HepG2 (cell line): ENCODE measurements at regions not wholly inside any gene's neighbourhood (a gene's known extent, or its start where the extent isn't known, plus 50 kb on each side); places are given as distances from the start of the nearest gene placed in this dataset.

Source experiments
- HNRNPLL ChIP-seq: fragments of 200-400 bp; formaldehyde crosslinking; IDR thresholded peaks from 2 replicates; pipeline ENCODE4 v1.6.1; 2017; ENCODE audit warnings: mild to moderate bottlenecking, low read depth, low read length; ENCODE audit not compliant: poor library complexity, severe bottlenecking
- KLF13 ChIP-seq: sonication (generic); formaldehyde crosslinking; IDR thresholded peaks from 2 replicates; pipeline ENCODE4 v1.4.0; 2020; ENCODE audit warnings: mild to moderate bottlenecking, missing genetic modification reagents
- NFYB ChIP-seq: sonication (generic); formaldehyde crosslinking; IDR thresholded peaks from 2 replicates; pipeline ENCODE4 v1.4.0; 2020; ENCODE audit warnings: missing genetic modification reagents
- RORA ChIP-seq: sonication (generic); formaldehyde crosslinking; IDR thresholded peaks from 2 replicates; pipeline ENCODE4 v1.5.0; 2020; ENCODE audit warnings: mild to moderate bottlenecking, missing genetic modification reagents, moderate library complexity
- SCMH1 ChIP-seq: sonication (generic); formaldehyde crosslinking; IDR thresholded peaks from 2 replicates; pipeline ENCODE4 v1.9.0; 2021; ENCODE audit warnings: missing genetic modification reagents, mild to moderate bottlenecking, borderline replicate concordance
- SMC3 ChIP-seq: IDR thresholded peaks from 2 replicates; pipeline ENCODE4 v1.6.1; 2011; ENCODE audit warnings: low read length, improper control_type of control experiment
- ZKSCAN8 ChIP-seq: IDR thresholded peaks from 2 replicates; pipeline ENCODE4 v1.6.1; 2016; ENCODE audit warnings: borderline replicate concordance, missing genetic modification reagents, missing compliant biosample characterization
- ZNF329 ChIP-seq: sonication (generic); formaldehyde crosslinking; IDR thresholded peaks from 2 replicates; pipeline ENCODE4 v1.9.0; 2021; ENCODE audit warnings: low read depth, mild to moderate bottlenecking, missing genetic modification reagents
- ZNF816 ChIP-seq: sonication (generic); formaldehyde crosslinking; IDR thresholded peaks from 2 replicates; pipeline ENCODE4 v1.8.0; 2022; ENCODE audit warnings: missing genetic modification reagents, mild to moderate bottlenecking, borderline replicate concordance
- ZNF883 ChIP-seq: sonication (generic); formaldehyde crosslinking; IDR thresholded peaks from 2 replicates; pipeline ENCODE4 v1.5.1; 2020; ENCODE audit warnings: mild to moderate bottlenecking, missing genetic modification reagents; ENCODE audit errors: not compliant biosample characterization

- TF ChIP-seq SMC3 (no peak), ZNF883 (no peak), ZNF329 (no peak), SCMH1 (CRISPR knock-in tag) (no peak), NFYB (CRISPR knock-in tag) (no peak), HNRNPLL (no peak), ZNF816 (CRISPR knock-in tag) (no peak), ZKSCAN8 (CRISPR knock-in tag) (no peak), KLF13 (CRISPR knock-in tag) (no peak), RORA (CRISPR knock-in tag) (no peak)
These were observed 65.5 kb upstream of the HGFAC start for GRCh38 chr4:3376266-3376665.
